T-helper 9 cell (primary cell): ENCODE measurements at regions not wholly inside any gene's neighbourhood (a gene's known extent, or its start where the extent isn't known, plus 50 kb on each side); places are given as distances from the start of the nearest gene placed in this dataset.
"Not testable (repeated sequence)": the region's sequence is repeated elsewhere in the genome, so short reads cannot be mapped to it uniquely, and the experiment has no call there.

Experiments
- DNase-seq: peaks from one replicate; pipeline ENCODE4 v3.0.0-alpha.2; 2020

GRCh38 chr5:109574985-109575384, 114.7 kb upstream of the MAN2A1 start:
- no peak for DNase-seq

GRCh38 chr5:109573766-109574165, 116.0 kb upstream of the MAN2A1 start:
- no peak for DNase-seq

DNA sequence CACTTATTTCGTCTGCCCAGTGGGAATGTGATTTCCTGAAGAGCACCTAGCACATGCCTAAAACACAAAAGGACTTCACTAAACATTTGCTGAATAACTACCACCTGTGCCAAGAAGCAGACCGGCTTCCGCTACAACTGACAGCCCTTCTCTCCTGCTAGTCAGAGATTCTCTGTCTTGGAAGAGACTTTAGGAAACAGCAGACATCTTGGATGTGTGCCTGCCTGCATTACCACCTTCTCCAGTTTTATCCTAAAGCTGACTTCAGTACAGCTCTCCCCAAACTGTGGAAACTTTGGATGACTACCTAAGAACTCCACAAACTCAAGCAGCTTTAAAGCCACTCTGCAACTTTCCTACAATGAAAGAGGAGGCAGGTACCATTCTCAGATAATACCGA, 116.5 kb upstream of the MAN2A1 start:
- DNase-seq = no peak

GRCh38 chr5:109571785-109572184, 117.9 kb upstream of the MAN2A1 start:
- DNase-seq = no peak

- DNase-seq = no peak
These were observed 119.3 kb upstream of the MAN2A1 start for GRCh38 chr5:109570362-109570874.

DNA sequence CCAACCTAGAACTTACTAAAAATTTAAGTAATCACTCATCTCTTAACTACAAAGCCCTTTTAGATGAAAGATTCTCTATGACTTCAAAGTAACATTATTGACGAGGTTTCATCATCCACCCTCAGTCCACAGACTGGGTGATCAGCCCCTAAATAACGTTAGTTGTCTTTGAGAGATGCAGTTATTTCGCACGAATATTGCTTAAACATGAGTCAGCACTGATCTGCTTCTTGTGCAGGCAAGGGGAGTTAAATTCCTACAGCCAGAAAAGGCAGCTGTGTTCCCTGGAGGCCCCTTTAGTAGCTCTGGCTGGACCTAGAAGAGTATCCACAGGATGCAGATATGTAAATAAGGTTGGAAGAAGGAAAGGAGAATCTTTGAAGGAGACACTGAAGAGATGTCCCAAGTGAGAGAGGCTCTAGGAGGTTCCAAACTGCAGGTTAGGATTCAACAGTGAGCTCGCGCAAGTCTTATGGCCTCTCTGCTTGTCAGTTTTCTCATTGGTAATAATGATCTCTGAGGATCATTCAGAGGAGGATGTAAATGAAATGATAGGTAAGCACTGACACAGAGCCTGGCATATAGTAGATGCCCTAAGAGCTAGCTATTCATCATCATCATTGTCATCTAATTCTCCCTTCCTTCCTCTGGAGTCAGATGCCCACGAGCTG, 122.2 kb upstream of the MAN2A1 start:
- no peak for DNase-seq

GRCh38 chr5:109566361-109566760, 123.4 kb upstream of the MAN2A1 start:
- no peak for DNase-seq

DNA sequence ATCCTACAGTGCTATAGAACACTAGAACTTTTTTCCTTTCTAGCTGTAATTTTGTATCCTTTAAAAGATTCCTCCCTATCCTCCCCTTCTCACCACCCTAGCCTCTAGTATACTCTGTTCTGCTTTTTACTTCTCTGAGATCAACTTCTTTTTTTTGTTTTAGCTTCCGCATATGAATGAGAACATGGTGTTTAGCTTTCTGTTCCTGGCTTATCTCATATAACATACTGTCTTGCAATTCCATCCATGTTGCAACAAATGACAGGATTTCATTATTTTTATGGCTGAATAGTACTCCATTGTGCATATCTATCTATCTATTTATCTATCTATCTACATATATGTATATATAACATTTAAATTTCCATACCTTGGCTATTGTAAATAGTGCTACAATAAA, 126.0 kb upstream of the MAN2A1 start:
- DNase-seq = no peak

- no peak for DNase-seq
These were observed 126.5 kb upstream of the MAN2A1 start for GRCh38 chr5:109563189-109563588.

GRCh38 chr5:109562441-109562840, 127.3 kb upstream of the MAN2A1 start:
- no peak for DNase-seq

DNA sequence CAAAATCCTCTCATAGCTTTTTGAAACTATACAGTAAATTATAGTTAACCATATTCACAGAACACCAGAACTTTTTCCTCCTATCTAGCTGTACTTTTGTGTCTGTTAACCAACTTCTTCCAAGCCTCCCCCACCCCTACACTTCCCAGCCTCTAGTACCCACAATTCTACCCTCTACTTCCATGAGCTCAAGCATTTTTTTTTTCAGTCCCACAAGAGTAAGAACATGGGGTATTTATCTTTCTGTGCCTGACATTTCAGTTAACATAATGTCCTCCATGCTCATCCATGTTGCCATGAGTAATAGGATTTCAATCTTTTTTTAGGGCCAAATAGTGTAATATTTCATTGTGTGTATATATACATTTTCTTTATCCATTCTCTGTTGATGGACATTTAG, 128.3 kb upstream of the MAN2A1 start:
- no peak for DNase-seq

DNA sequence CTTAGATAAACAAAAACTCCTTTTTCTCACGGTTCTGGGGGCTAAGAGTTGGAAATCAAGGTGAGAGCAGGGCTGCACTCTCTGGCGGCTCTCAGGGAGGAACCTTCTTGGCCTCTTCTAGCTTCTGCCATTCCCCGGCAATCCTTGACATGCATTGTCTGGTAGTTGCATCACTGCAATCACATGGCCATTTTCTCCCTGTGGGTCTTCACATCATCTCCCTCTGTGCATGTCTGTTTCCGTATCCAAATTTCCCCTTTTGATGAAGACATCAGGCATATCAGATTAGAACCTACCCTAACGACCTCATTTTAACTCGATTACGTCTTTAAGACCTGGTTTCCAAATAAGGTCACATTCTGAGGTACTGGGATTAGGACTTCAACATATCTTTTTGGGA, 129.2 kb upstream of the MAN2A1 start:
- no peak for DNase-seq

- no peak for DNase-seq
These were observed 130.8 kb upstream of the MAN2A1 start for GRCh38 chr5:109558952-109559351.

DNA sequence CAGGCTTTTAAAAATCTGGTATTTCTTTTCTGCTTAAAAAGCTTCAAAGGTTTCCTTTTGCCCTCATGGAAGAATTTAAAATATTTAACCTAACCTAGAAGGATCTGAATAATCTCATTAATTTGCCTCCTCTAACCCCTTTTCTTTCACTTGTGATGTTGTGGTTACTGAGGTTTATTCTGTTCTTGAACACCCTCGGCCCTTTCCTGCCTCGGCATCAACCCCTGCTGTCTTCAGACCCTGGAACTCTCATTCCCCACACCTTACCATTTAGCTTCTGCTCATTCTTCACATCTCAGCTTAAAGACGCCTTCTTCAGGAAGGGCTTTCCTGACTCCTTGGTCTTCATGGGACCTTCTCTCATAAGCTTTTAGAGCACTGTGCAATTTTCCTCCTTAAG, 131.4 kb upstream of the MAN2A1 start:
- DNase-seq = no peak

DNA sequence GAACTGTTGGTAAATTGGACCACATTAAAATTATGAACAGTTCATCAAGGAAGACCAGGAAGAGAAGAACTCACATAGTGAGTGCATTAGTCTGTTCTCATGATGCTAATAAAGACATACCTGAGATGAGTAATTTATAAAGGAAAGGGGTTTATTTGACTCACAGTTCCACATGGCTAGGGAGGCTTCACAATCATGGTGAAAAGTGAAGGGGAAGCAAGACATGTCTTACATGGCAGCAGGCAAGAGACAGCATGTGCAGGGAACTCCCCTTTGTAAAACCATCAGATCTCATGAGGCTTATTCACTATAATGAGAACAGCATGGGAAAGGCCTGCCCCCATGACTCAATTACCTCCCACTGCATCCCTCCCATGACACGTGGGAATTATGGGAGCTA, 135.9 kb upstream of the MAN2A1 start:
- no peak for DNase-seq

DNA sequence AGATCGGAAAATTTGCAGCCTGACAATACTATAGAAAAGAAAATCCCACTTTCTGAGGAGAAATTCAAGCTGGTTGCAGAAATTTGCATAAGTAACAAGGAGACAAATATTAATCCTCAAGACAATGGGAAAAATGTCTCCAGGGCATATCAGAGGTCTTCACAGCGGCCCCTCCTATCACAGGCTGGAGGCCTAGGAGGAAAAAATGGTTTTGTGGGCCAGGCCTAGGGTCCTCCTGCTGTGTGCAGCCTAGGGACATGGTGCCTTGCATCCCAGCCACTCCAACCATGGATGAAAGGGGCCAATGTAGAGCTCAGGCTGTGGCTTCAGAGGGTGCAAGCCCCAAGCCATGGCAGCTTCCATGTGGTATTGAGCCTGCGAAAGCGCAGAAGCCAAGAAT, 138.5 kb upstream of the MAN2A1 start:
- not testable (repeated sequence) for DNase-seq

DNA sequence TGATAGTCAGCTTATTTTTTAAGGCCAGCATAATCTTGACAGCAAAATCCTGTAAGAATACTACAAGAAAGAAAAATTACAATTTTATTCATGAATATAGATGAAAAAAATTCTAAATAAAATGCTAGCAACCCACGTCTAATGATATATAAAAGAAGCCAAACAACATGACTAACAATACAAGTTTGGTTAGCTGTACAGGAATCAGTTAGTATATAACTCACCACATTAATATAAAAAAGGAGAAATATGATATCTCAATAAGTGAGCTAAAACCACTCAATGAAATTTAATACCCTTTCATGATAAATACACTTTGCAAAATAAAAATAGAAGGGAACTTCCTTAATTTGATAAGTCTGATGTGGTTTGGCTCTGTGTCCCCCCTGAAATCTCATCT, 139.7 kb upstream of the MAN2A1 start:
- no peak for DNase-seq

DNA sequence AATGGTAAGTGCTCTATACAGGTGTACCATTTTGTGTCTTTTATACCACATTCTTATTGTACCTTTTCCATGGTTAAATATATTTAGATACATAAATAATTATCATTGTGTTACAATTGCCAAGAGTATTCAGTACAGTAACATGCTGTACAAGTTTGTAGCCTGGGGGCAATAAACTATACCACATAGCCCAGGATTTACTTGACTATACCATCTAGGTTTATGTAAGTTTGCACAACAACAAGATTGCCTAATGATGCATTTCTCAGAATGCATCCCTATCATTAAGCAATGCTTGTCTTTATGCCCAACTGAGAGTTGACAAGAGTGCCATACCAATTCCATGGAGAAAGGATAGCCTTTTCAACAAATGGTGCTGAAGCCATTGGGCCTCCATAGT, 136.7 kb upstream of the PJA2 start:
- DNase-seq = no peak

DNA sequence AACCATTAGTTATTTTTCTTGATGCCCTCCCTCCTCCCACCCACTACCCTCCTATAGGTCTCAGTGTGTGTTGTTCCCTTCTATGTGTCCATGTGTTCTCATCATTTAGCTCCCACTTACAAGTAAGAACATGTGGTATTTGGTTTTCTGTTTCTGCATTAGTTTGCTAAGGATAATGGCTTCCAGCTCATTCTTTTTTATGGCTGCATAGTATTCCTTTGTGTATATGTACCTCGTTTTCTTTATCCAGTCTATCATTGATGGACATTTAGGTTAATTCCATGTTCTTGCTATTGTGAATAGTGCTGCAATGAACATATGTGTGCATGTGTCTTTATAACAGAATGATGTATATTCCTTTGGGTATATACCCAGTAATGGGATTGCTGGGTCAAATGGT, 135.1 kb upstream of the PJA2 start:
- not testable (repeated sequence) for DNase-seq

GRCh38 chr5:109538692-109539091, 128.9 kb upstream of the PJA2 start:
- not testable (repeated sequence) for DNase-seq

DNA sequence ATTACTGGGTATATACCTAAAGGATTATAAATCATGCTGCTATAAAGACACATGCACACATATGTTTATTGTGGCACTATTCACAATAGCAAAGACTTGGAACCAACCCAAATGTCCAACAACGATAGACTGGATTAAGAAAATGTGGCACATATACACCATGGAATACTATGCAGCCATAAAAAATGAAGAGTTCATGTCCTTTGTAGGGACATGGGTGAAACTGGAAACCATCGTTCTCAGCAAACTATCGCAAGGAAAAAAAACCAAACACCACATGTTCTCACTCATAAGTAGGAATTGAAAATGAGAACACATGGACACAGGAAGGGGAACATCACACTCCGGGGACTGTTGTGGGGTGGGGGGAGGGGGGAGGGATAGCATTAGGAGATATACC, 125.3 kb upstream of the PJA2 start:
- not testable (repeated sequence) for DNase-seq

GRCh38 chr5:109533751-109534272, 124.0 kb upstream of the PJA2 start:
- DNase-seq = no peak

DNA sequence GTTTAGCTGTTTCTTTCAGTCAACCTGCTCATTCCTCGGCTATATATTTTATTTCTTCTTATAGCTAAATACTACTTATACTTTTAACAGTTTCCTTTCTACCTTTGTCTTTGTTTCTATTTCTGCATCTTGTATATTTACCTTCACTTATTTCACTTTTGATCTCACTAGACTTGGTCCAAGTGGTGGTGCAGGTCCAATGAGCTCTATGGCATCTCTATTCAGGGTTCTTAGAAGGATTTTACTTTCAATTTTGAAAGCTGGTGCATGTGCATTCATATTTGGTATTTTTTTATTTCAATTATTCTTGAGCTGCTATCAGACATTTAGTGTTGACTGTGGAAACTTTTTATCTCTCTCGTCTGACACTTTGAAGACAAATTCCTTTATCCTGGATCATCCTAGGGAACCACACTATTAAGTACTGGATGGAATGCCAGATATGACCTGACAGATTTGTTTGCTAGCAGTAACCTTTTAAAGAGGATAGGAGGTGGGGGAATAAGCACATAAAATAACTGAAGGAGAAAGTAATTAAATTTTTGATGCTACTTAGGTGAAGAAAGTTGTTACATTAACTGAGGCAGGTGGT, 123.1 kb upstream of the PJA2 start:
- no peak for DNase-seq

GRCh38 chr5:109531262-109531661, 121.5 kb upstream of the PJA2 start:
- no peak for DNase-seq

GRCh38 chr5:109529987-109530386, 120.2 kb upstream of the PJA2 start:
- DNase-seq = no peak
